Ovary (tissue), 3 donors: ENCODE measurements at regions not wholly inside any gene's neighbourhood (a gene's known extent, or its start where the extent isn't known, plus 50 kb on each side); places are given as distances from the start of the nearest gene placed in this dataset.

Experiments used
- CTCF ChIP-seq, 3 donors: fragments of 450-650 bp in 2 of 3; fragments of 200-600 bp in 1 of 3; IDR thresholded peaks; one replicate each; pipeline versions ENCODE4 v1.5.1 to v1.8.0; 2016 to 2022; ENCODE audit warnings: antibody characterized with exemption in 3 of 3, mild to moderate bottlenecking in 1 of 3
- EP300 ChIP-seq: sonication (generic); formaldehyde crosslinking; IDR thresholded peaks from one replicate; pipeline ENCODE4 v1.6.1; 2017; ENCODE audit warnings: antibody characterized with exemption
- POLR2A ChIP-seq: fragments of 450-650 bp; IDR thresholded peaks from one replicate; pipeline ENCODE4 v1.6.1; 2017; ENCODE audit warnings: antibody characterized with exemption, mild to moderate bottlenecking, moderate library complexity
- donor health status: DM: no; HTN: no; CAD: no.

- TF ChIP-seq CTCF (IDR thresholded peaks at IDR 0.05), result no peak
- no peak for TF ChIP-seq EP300
- TF ChIP-seq POLR2A, result no peak
Observed at GRCh38 chr1:22257290-22258275, 114.7 kb upstream of the WNT4 start.
